ENCODE measurements at regions not wholly inside any gene's neighbourhood (a gene's known extent, or its start where the extent isn't known, plus 50 kb on each side); places are given as distances from the start of the nearest gene placed in this dataset.

DNA sequence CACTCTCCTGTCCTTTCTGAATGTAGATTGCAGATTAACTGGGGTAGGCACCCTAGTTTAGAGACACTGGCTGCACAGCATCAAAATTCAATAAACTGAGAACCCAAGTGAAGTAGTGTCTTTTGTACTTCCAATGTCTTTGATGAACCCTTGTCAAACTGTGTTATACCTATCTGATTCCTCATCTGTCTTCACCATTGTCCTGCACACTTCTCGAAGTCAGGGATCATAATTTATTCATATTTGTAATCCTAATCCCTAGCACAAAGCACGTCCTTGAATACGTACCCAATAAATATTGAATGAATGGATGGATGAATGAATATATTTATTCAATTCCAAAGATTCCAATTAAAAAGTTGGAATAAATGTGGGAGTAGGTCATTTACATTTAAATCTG is 256.6 kb upstream of the PTBP2 start (continued):
- TF ChIP-seq, protein P1, sequence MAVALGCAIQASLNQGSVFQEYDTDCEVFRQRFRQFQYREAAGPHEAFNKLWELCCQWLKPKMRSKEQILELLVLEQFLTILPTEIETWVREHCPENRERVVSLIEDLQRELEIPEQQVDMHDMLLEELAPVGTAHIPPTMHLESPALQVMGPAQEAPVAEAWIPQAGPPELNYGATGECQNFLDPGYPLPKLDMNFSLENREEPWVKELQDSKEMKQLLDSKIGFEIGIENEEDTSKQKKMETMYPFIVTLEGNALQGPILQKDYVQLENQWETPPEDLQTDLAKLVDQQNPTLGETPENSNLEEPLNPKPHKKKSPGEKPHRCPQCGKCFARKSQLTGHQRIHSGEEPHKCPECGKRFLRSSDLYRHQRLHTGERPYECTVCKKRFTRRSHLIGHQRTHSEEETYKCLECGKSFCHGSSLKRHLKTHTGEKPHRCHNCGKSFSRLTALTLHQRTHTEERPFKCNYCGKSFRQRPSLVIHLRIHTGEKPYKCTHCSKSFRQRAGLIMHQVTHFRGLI (CRISPR knock-in tag; IDR thresholded peaks at IDR 0.05) = no peak
- TF ChIP-seq IFI16 (CRISPR knock-in tag; IDR thresholded peaks at IDR 0.05) = no peak

DNA sequence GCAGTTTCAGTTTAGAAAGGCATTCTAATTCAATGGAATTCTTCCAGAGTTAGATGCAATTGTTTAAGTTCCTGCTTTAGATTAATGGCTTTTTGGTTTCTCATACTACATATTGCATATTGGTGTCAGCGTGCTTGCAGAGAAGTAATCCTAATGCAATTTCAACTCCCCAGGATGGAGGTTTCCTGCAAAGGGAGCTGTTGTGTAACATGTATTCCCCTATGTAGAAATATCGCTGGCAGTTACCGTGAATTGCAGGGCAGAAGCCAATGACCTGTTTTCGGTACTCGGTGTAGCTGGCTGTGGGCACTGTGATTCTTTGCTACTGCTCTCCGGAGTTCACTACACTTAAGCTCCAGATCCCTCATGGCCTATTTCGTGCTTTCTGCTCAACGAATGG is 256.1 kb upstream of the PTBP2 start:
- Histone ChIP-seq H3K4me2 (ENCODE audit: insufficient read depth, low read length) (no peak overlapping the region), H3K27ac (ENCODE audit: extremely low read depth, low read depth, low read length) (no peak overlapping the region), H3K27me3 (ENCODE audit: control insufficient read depth in 2 of 2, insufficient read depth in 2 of 2, low read length in 2 of 2) (no peaks in the 10 kb centered on the region), H2AFZ (ENCODE audit: low read depth, low read length) (no peak overlapping the region), H3K4me1 (replicated peaks in 1 of 2; ENCODE audit: control insufficient read depth in 2 of 2, insufficient read depth in 2 of 2, low read length in 2 of 2) (no peaks in the 10 kb centered on the region), H3K4me3 (no peak overlapping the region), H3K9me1 (ENCODE audit: control insufficient read depth, insufficient read depth, low read length) (no peaks in the 10 kb centered on the region), H3K9ac (ENCODE audit: insufficient read depth in 1 of 2, low read depth in 2 of 2, low read length in 2 of 2) (no peak overlapping the region), H3K36me3 (ENCODE audit: control insufficient read depth, insufficient read depth, low read length) (no peaks in the 10 kb centered on the region), H3K9me3 (replicated peaks; ENCODE audit: control insufficient read depth, insufficient read depth, low read depth, low read length) (no peaks in the 10 kb centered on the region), H3K79me2 (ENCODE audit: control insufficient read depth, insufficient read depth, low read length) (no peaks in the 10 kb centered on the region), H4K20me1 (replicated peaks; ENCODE audit: control insufficient read depth, insufficient read depth, low read length) (no peaks in the 10 kb centered on the region)
- CTCF ChIA-PET (ENCODE audit: low intra/inter-chr PET ratio) = no interaction called here
- no TSS peak for BruUV-seq (replicated peaks)
- 4% methylated on average over 8 of the region's 8 CpGs for WGBS (ENCODE audit: insufficient coverage, low coverage, missing lambda C conversion rate)
- no peak for ATAC-seq
- POLR2A ChIA-PET = no interaction called here
- no peak for FAIRE-seq
- intact Hi-C loops (cut with micrococcal nuclease) (no loop called here), in situ Hi-C loops (cut with MboI) (no loop called here)
- DNase-seq (ENCODE audit: extremely low read depth in 1 of 4, low spot score in 3 of 4) = no peak
- TF ChIP-seq POLR3G (IDR thresholded peaks at IDR 0.05; ENCODE audit: extremely low read depth, insufficient read length, insufficient replicate concordance) = no peak
- TF ChIP-seq ZNF830 (CRISPR knock-in tag; IDR thresholded peaks at IDR 0.05) = no peak
- TF ChIP-seq, protein P2, sequence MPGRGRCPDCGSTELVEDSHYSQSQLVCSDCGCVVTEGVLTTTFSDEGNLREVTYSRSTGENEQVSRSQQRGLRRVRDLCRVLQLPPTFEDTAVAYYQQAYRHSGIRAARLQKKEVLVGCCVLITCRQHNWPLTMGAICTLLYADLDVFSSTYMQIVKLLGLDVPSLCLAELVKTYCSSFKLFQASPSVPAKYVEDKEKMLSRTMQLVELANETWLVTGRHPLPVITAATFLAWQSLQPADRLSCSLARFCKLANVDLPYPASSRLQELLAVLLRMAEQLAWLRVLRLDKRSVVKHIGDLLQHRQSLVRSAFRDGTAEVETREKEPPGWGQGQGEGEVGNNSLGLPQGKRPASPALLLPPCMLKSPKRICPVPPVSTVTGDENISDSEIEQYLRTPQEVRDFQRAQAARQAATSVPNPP (IDR thresholded peaks at IDR 0.05; ENCODE audit: borderline replicate concordance, insufficient read depth, insufficient read length) = no peak
- TF ChIP-seq CHD2 (IDR thresholded peaks at IDR 0.05; ENCODE audit: low read depth, low read length) = no peak
- no peak for TF ChIP-seq ZNF140 (CRISPR knock-in tag; IDR thresholded peaks at IDR 0.05)
- TF ChIP-seq, protein P3, sequence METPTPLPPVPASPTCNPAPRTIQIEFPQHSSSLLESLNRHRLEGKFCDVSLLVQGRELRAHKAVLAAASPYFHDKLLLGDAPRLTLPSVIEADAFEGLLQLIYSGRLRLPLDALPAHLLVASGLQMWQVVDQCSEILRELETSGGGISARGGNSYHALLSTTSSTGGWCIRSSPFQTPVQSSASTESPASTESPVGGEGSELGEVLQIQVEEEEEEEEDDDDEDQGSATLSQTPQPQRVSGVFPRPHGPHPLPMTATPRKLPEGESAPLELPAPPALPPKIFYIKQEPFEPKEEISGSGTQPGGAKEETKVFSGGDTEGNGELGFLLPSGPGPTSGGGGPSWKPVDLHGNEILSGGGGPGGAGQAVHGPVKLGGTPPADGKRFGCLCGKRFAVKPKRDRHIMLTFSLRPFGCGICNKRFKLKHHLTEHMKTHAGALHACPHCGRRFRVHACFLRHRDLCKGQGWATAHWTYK (CRISPR knock-in tag; IDR thresholded peaks at IDR 0.05) = no peak
- TF ChIP-seq TAF1 (IDR thresholded peaks at IDR 0.05; ENCODE audit: control insufficient read depth, extremely low read depth, insufficient read depth, low read length, severe bottlenecking) = no peak
- TF ChIP-seq ZNF584 (CRISPR knock-in tag; IDR thresholded peaks at IDR 0.05; ENCODE audit: low read depth) = no peak
- TF ChIP-seq, protein P4, sequence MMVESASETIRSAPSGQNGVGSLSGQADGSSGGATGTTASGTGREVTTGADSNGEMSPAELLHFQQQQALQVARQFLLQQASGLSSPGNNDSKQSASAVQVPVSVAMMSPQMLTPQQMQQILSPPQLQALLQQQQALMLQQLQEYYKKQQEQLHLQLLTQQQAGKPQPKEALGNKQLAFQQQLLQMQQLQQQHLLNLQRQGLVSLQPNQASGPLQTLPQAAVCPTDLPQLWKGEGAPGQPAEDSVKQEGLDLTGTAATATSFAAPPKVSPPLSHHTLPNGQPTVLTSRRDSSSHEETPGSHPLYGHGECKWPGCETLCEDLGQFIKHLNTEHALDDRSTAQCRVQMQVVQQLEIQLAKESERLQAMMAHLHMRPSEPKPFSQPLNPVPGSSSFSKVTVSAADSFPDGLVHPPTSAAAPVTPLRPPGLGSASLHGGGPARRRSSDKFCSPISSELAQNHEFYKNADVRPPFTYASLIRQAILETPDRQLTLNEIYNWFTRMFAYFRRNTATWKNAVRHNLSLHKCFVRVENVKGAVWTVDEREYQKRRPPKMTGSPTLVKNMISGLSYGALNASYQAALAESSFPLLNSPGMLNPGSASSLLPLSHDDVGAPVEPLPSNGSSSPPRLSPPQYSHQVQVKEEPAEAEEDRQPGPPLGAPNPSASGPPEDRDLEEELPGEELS (CRISPR knock-in tag; IDR thresholded peaks at IDR 0.05; ENCODE audit: borderline replicate concordance) = no peak
- no peak for TF ChIP-seq ZNF23 (CRISPR knock-in tag; IDR thresholded peaks at IDR 0.05)
- TF ChIP-seq NUFIP1 (IDR thresholded peaks at IDR 0.05; ENCODE audit: partially characterized antibody) = no peak
- no peak for TF ChIP-seq TEAD2 (tag; IDR thresholded peaks at IDR 0.05)
- no peak for TF ChIP-seq GABPB2 (CRISPR knock-in tag; conservative IDR thresholded peaks at IDR 0.05)
